GM23338 (cell line): ENCODE measurements at regions not wholly inside any gene's neighbourhood (a gene's known extent, or its start where the extent isn't known, plus 50 kb on each side); places are given as distances from the start of the nearest gene placed in this dataset.

Source experiments
- ATAC-seq: fragments of 200-7000 bp; cut with Tn5 transposase; 3 replicates; pipeline ENCODE4 v1.9.1; 2020
- DNase-seq: peaks from one replicate; pipeline ENCODE4 v3.0.0-alpha.2; 2015; ENCODE audit warnings: low spot score
- H2AFZ ChIP-seq: fragments of 200-600 bp; sonication (generic); 2 replicates; pipeline ENCODE4 v1.8.0; 2016; ENCODE audit warnings: antibody characterized with exemption, mild to moderate bottlenecking, moderate library complexity
- H3F3A ChIP-seq: fragments of 200-600 bp; sonication (generic); replicated peaks from 2 replicates; pipeline ENCODE4 v1.8.0; 2017; ENCODE audit warnings: antibody characterized with exemption, mixed run types, low read depth
- H3K27ac ChIP-seq: fragments of 200-600 bp; sonication (generic); 2 replicates; pipeline ENCODE4 v1.6.1; 2016; ENCODE audit warnings: low read depth
- H3K27me3 ChIP-seq: fragments of 200-600 bp; sonication (generic); 2 replicates; pipeline ENCODE4 v1.8.0; 2016; ENCODE audit warnings: mild to moderate bottlenecking, mixed run types, moderate library complexity; ENCODE audit not compliant: insufficient read depth
- H3K36me3 ChIP-seq: fragments of 200-600 bp; sonication (generic); 2 replicates; pipeline ENCODE4 v1.8.0; 2016; ENCODE audit warnings: mild to moderate bottlenecking; ENCODE audit not compliant: insufficient read depth
- H3K4me1 ChIP-seq: fragments of 200-600 bp; sonication (generic); 2 replicates; pipeline ENCODE4 v1.8.0; 2016; ENCODE audit warnings: mild to moderate bottlenecking, moderate library complexity; ENCODE audit not compliant: insufficient read depth
- H3K4me2 ChIP-seq: fragments of 200-600 bp; sonication (generic); 2 replicates; pipeline ENCODE4 v1.7.1; 2017; ENCODE audit warnings: mixed run types
- H3K4me3 ChIP-seq: fragments of 200-600 bp; sonication (generic); 2 replicates; pipeline ENCODE4 v1.6.1; 2016; ENCODE audit warnings: mixed run types
- H3K79me2 ChIP-seq: fragments of 200-600 bp; sonication (generic); replicated peaks from 2 replicates; pipeline ENCODE4 v1.8.0; 2017; ENCODE audit warnings: mild to moderate bottlenecking; ENCODE audit not compliant: insufficient read depth
- H3K9me2 ChIP-seq: fragments of 200-600 bp; sonication (generic); 2 replicates; pipeline ENCODE4 v1.8.0; 2017; ENCODE audit not compliant: insufficient read depth
- H4K20me1 ChIP-seq: fragments of 200-600 bp; sonication (generic); replicated peaks from 2 replicates; pipeline ENCODE4 v1.8.0; 2017; ENCODE audit warnings: mild to moderate bottlenecking; ENCODE audit not compliant: insufficient read depth
- H3K27ac Mint-ChIP-seq: 2 replicates; pipeline ENCODE4 v1.8.0; 2020; ENCODE audit warnings: inconsistent platforms, mild to moderate bottlenecking, moderate library complexity, mixed read lengths
- H3K27me3 Mint-ChIP-seq: 3 replicates; pipeline ENCODE4 v1.8.0; 2022; ENCODE audit warnings: low read depth, mild to moderate bottlenecking, moderate library complexity, mixed read lengths, inconsistent platforms; ENCODE audit not compliant: insufficient read depth, poor library complexity
- H3K36me3 Mint-ChIP-seq: 3 replicates; pipeline ENCODE4 v1.8.0; 2021; ENCODE audit warnings: low read depth, mild to moderate bottlenecking, inconsistent platforms, moderate library complexity, mixed read lengths
- H3K4me1 Mint-ChIP-seq: 3 replicates; pipeline ENCODE4 v1.8.0; 2020; ENCODE audit warnings: mild to moderate bottlenecking, inconsistent platforms, mixed read lengths
- H3K4me3 Mint-ChIP-seq: 3 replicates; pipeline ENCODE4 v1.8.0; 2021; ENCODE audit warnings: moderate library complexity, mild to moderate bottlenecking, inconsistent platforms, mixed read lengths
- H3K9me3 Mint-ChIP-seq: 3 replicates; pipeline ENCODE4 v1.8.0; 2020; ENCODE audit warnings: moderate library complexity, mild to moderate bottlenecking, inconsistent platforms, mixed read lengths
- CREB1 ChIP-seq: fragments of 250-450 bp; sonication (Bioruptor Pico); IDR thresholded peaks from 2 replicates; pipeline ENCODE4 v1.5.0; 2020; ENCODE audit warnings: low read depth, mild to moderate bottlenecking, moderate library complexity
- EZH2 ChIP-seq: fragments of 200-600 bp; sonication (generic); IDR thresholded peaks from one replicate; pipeline ENCODE4 v1.8.0; 2017; ENCODE audit warnings: antibody characterized with exemption, mild to moderate bottlenecking, low read depth; ENCODE audit not compliant: unreplicated experiment
- EZH2phosphoT487 ChIP-seq: fragments of 200-600 bp; sonication (generic); IDR thresholded peaks from one replicate; pipeline ENCODE4 v1.8.1; 2018; ENCODE audit warnings: antibody characterized with exemption; ENCODE audit not compliant: unreplicated experiment
- JUNB ChIP-seq: IDR thresholded peaks from one replicate; pipeline ENCODE4 v1.6.1; 2016; ENCODE audit warnings: antibody characterized with exemption; ENCODE audit not compliant: unreplicated experiment
- NANOG ChIP-seq: IDR thresholded peaks from 2 replicates; pipeline ENCODE4 v1.6.1; 2016; ENCODE audit warnings: antibody characterized with exemption, borderline replicate concordance
- POLR2AphosphoS5 ChIP-seq: IDR thresholded peaks from 2 replicates; pipeline ENCODE4 v1.6.1; 2016; ENCODE audit warnings: antibody characterized with exemption, low read depth
- STAT1 ChIP-seq: IDR thresholded peaks from one replicate; pipeline ENCODE4 v1.6.1; 2016; ENCODE audit warnings: antibody characterized with exemption; ENCODE audit not compliant: unreplicated experiment
- ZNF114 ChIP-seq: fragments of 250-450 bp; sonication (Bioruptor Pico); IDR thresholded peaks from 2 replicates; pipeline ENCODE4 v1.5.0; 2020; ENCODE audit warnings: mild to moderate bottlenecking, moderate library complexity
- ZNF331 ChIP-seq: fragments of 250-450 bp; sonication (Bioruptor Pico); IDR thresholded peaks from 2 replicates; pipeline ENCODE4 v1.5.0; 2020; ENCODE audit warnings: low read depth, mild to moderate bottlenecking, moderate library complexity
- TF ChIP-seq, protein P1 (sequence below), 2 experiments: fragments of 200-600 bp in 1 of 2; sonication (generic) in 1 of 2; conservative IDR thresholded peaks; 2 replicates each; pipeline versions ENCODE4 v1.5.1 to v1.6.1; 2016 to 2017; ENCODE audit warnings: antibody characterized with exemption in 2 of 2, low read depth in 2 of 2, mild to moderate bottlenecking in 2 of 2, moderate library complexity in 1 of 2
- TF ChIP-seq, protein P2 (sequence below): IDR thresholded peaks from 2 replicates; pipeline ENCODE4 v1.6.1; 2016; ENCODE audit warnings: antibody characterized with exemption
- TF ChIP-seq, protein P3 (sequence below): IDR thresholded peaks from one replicate; pipeline ENCODE4 v1.6.1; 2018; ENCODE audit warnings: antibody characterized with exemption; ENCODE audit not compliant: unreplicated experiment

DNA sequence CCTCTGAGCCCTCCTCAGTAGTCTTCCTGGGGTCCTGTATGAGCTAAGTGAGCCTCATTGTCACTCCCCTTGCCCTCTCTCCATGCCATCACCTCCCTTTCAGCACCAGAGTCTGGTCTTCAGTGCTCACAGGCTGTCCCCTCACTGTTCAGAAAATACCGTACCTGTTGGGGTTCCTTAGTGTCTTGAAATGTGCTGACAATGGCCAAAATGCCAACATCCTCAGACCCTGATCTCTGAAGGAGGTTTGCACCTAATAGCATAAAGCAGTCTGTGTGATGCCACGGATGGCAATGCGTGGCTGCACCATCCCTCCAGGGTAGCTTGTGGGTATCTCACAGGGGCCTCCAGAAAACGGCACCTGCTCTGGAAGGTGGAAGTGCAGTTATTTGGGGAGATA is 301.0 kb upstream of the TLE3 start:
- Histone ChIP-seq H3K4me3 (no peak overlapping the region), H3K4me2 (no peak overlapping the region), H3K79me2 (no peaks in the 10 kb centered on the region), H3K36me3 (no peaks in the 10 kb centered on the region), H3K4me1 (peaks cover 23% of the 10 kb centered on the region), H3K27ac (no peak overlapping the region), H3F3A (no peaks in the 10 kb centered on the region), H4K20me1 (no peaks in the 10 kb centered on the region), H2AFZ (no peak overlapping the region), H3K9me2 (0 out of 2 replicates have a peak, but pooled peaks cover 6% of the 10 kb centered on the region), H3K27me3 (no peaks in the 10 kb centered on the region)
- no peak overlapping the region for H3K4me3 Mint-ChIP-seq
- H3K27me3 Mint-ChIP-seq, result peaks cover 8% of the 10 kb centered on the region
- H3K9me3 Mint-ChIP-seq, result no peaks in the 10 kb centered on the region
- no peak for DNase-seq
- no peak overlapping the region for H3K27ac Mint-ChIP-seq
- H3K4me1 Mint-ChIP-seq, result peaks cover 25% of the 10 kb centered on the region
- ATAC-seq, result no peak
- no peak for TF ChIP-seq ZNF114 (CRISPR knock-in tag)
- TF ChIP-seq EZH2, result no peak
- TF ChIP-seq EZH2phosphoT487, result no peak
- TF ChIP-seq, protein P1, sequence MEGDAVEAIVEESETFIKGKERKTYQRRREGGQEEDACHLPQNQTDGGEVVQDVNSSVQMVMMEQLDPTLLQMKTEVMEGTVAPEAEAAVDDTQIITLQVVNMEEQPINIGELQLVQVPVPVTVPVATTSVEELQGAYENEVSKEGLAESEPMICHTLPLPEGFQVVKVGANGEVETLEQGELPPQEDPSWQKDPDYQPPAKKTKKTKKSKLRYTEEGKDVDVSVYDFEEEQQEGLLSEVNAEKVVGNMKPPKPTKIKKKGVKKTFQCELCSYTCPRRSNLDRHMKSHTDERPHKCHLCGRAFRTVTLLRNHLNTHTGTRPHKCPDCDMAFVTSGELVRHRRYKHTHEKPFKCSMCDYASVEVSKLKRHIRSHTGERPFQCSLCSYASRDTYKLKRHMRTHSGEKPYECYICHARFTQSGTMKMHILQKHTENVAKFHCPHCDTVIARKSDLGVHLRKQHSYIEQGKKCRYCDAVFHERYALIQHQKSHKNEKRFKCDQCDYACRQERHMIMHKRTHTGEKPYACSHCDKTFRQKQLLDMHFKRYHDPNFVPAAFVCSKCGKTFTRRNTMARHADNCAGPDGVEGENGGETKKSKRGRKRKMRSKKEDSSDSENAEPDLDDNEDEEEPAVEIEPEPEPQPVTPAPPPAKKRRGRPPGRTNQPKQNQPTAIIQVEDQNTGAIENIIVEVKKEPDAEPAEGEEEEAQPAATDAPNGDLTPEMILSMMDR (conservative IDR thresholded peaks at IDR 0.05; ENCODE audit: low read depth in 2 of 2), result no peak
- TF ChIP-seq JUNB, result no peak
- TF ChIP-seq ZNF331 (CRISPR knock-in tag), result no peak
- TF ChIP-seq, protein P2, sequence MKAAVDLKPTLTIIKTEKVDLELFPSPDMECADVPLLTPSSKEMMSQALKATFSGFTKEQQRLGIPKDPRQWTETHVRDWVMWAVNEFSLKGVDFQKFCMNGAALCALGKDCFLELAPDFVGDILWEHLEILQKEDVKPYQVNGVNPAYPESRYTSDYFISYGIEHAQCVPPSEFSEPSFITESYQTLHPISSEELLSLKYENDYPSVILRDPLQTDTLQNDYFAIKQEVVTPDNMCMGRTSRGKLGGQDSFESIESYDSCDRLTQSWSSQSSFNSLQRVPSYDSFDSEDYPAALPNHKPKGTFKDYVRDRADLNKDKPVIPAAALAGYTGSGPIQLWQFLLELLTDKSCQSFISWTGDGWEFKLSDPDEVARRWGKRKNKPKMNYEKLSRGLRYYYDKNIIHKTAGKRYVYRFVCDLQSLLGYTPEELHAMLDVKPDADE, result no peak
- no peak for TF ChIP-seq CREB1 (CRISPR knock-in tag)
- no peak for TF ChIP-seq POLR2AphosphoS5
- TF ChIP-seq, protein P3, sequence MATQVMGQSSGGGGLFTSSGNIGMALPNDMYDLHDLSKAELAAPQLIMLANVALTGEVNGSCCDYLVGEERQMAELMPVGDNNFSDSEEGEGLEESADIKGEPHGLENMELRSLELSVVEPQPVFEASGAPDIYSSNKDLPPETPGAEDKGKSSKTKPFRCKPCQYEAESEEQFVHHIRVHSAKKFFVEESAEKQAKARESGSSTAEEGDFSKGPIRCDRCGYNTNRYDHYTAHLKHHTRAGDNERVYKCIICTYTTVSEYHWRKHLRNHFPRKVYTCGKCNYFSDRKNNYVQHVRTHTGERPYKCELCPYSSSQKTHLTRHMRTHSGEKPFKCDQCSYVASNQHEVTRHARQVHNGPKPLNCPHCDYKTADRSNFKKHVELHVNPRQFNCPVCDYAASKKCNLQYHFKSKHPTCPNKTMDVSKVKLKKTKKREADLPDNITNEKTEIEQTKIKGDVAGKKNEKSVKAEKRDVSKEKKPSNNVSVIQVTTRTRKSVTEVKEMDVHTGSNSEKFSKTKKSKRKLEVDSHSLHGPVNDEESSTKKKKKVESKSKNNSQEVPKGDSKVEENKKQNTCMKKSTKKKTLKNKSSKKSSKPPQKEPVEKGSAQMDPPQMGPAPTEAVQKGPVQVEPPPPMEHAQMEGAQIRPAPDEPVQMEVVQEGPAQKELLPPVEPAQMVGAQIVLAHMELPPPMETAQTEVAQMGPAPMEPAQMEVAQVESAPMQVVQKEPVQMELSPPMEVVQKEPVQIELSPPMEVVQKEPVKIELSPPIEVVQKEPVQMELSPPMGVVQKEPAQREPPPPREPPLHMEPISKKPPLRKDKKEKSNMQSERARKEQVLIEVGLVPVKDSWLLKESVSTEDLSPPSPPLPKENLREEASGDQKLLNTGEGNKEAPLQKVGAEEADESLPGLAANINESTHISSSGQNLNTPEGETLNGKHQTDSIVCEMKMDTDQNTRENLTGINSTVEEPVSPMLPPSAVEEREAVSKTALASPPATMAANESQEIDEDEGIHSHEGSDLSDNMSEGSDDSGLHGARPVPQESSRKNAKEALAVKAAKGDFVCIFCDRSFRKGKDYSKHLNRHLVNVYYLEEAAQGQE, result no peak
- TF ChIP-seq STAT1, result no peak
- no peak for TF ChIP-seq NANOG
- H3K36me3 Mint-ChIP-seq, result no peaks in the 10 kb centered on the region
